IMR-90 (cell line): ENCODE measurements at regions not wholly inside any gene's neighbourhood (a gene's known extent, or its start where the extent isn't known, plus 50 kb on each side); places are given as distances from the start of the nearest gene placed in this dataset.

Experiments
- ATAC-seq: fragments of 200-7000 bp; cut with Tn5 transposase; 2 replicates; pipeline ENCODE4 v1.9.1; 2020; ENCODE audit warnings: low read depth, mild to moderate bottlenecking, moderate library complexity
- BruUV-seq: library from RNA; stranded (reverse); fragments of 400-500 nt; replicated peaks from 2 replicates; lab custom pipeline; 2021; lab: Mats Ljungman, UMichigan
- CTCF ChIA-PET: fragments of 300-600 bp; formaldehyde crosslinking; extraction: SDS; loops from one replicate; lab custom pipeline; 2021; ENCODE audit warnings: antibody characterized with exemption; lab: Yijun Ruan, JAX
- POLR2A ChIA-PET: fragments of 300-600 bp; sonication (Branson Sonifier 250); formaldehyde crosslinking; loops from one replicate; lab custom pipeline; 2022; ENCODE audit warnings: antibody characterized with exemption; ENCODE audit not compliant: unreplicated experiment; lab: Charles Lee
- DNase-seq: peaks from one replicate; pipeline ENCODE4 v3.0.0; 2013
- H2AFZ ChIP-seq: replicated peaks from 2 replicates; pipeline ENCODE3; 2013; ENCODE audit warnings: low read length, mild to moderate bottlenecking; ENCODE audit not compliant: poor library complexity
- H2AK5ac ChIP-seq: 2 replicates; pipeline ENCODE4 v1.6.1; 2013; ENCODE audit warnings: low read depth, low read length, inconsistent platforms
- H2AK9ac ChIP-seq: replicated peaks from 2 replicates; pipeline ENCODE3; 2013; ENCODE audit warnings: mild to moderate bottlenecking, low read depth, low read length, moderate library complexity; ENCODE audit not compliant: poor library complexity
- H2BK120ac ChIP-seq: 2 replicates; pipeline ENCODE4 v1.6.1; 2013; ENCODE audit warnings: low read depth, low read length, inconsistent platforms
- H2BK15ac ChIP-seq: 3 replicates; pipeline ENCODE4 v1.6.1; 2013; ENCODE audit warnings: low read depth, low read length, inconsistent platforms
- H2BK20ac ChIP-seq: 2 replicates; pipeline ENCODE4 v1.6.1; 2013; ENCODE audit warnings: low read depth, mild to moderate bottlenecking, inconsistent platforms, low read length, moderate library complexity
- H2BK5ac ChIP-seq: 2 replicates; pipeline ENCODE4 v1.6.1; 2013; ENCODE audit warnings: mild to moderate bottlenecking, low read depth, low read length, inconsistent platforms; ENCODE audit not compliant: poor library complexity, severe bottlenecking
- H3K14ac ChIP-seq: replicated peaks from 2 replicates; pipeline ENCODE4 v1.6.1; 2013; ENCODE audit warnings: low read depth, low read length, inconsistent platforms
- H3K18ac ChIP-seq: 2 replicates; pipeline ENCODE4 v1.6.1; 2013; ENCODE audit warnings: low read depth, low read length, control low read depth
- H3K23ac ChIP-seq: 2 replicates; pipeline ENCODE4 v1.6.1; 2013; ENCODE audit warnings: low read depth, low read length, inconsistent platforms
- H3K27ac ChIP-seq: 2 replicates; pipeline ENCODE4 v1.5.1; 2013; ENCODE audit warnings: mild to moderate bottlenecking, control low read depth, low read length; ENCODE audit not compliant: insufficient read depth
- H3K27me3 ChIP-seq: 2 replicates; pipeline ENCODE4 v1.6.1; 2013; ENCODE audit warnings: low read length; ENCODE audit not compliant: control insufficient read depth, insufficient read depth
- H3K36me3 ChIP-seq: 2 replicates; pipeline ENCODE4 v1.6.1; 2013; ENCODE audit warnings: low read length, mixed read lengths; ENCODE audit not compliant: control insufficient read depth, insufficient read depth
- H3K4ac ChIP-seq: 2 replicates; pipeline ENCODE4 v1.6.1; 2013; ENCODE audit warnings: low read depth, low read length, inconsistent platforms
- H3K4me1 ChIP-seq: 2 replicates; pipeline ENCODE4 v1.6.1; 2013; ENCODE audit warnings: low read length, mixed read lengths; ENCODE audit not compliant: control insufficient read depth, insufficient read depth
- H3K4me2 ChIP-seq: 2 replicates; pipeline ENCODE4 v1.6.1; 2013; ENCODE audit warnings: low read depth, mild to moderate bottlenecking, control low read depth, low read length, moderate library complexity
- H3K4me3 ChIP-seq: 2 replicates; pipeline ENCODE4 v1.5.1; 2013; ENCODE audit warnings: low read depth, mild to moderate bottlenecking, control low read depth, low read length, moderate library complexity; ENCODE audit not compliant: insufficient read depth
- H3K56ac ChIP-seq: 2 replicates; pipeline ENCODE4 v1.6.1; 2013; ENCODE audit warnings: low read length, inconsistent platforms; ENCODE audit not compliant: insufficient read depth; ENCODE audit errors: extremely low read depth
- H3K79me1 ChIP-seq, 2 experiments: 2 replicates each; pipeline ENCODE4 v1.6.1; 2013; ENCODE audit warnings: low read length in 2 of 2, inconsistent platforms in 1 of 2, low read depth in 1 of 2
- H3K9ac ChIP-seq: 2 replicates; pipeline ENCODE4 v1.6.1; 2013; ENCODE audit warnings: low read depth, low read length, control low read depth
- H3K9me1 ChIP-seq: 2 replicates; pipeline ENCODE4 v1.6.1; 2013; ENCODE audit warnings: low read length, inconsistent platforms; ENCODE audit not compliant: insufficient read depth
- H3K9me3 ChIP-seq: 2 replicates; pipeline ENCODE4 v1.6.1; 2013; ENCODE audit warnings: low read length; ENCODE audit not compliant: control insufficient read depth, insufficient read depth
- H4K20me1 ChIP-seq: 2 replicates; pipeline ENCODE4 v1.6.1; 2013; ENCODE audit warnings: low read length, inconsistent platforms; ENCODE audit not compliant: insufficient read depth
- H4K5ac ChIP-seq: 2 replicates; pipeline ENCODE4 v1.6.1; 2013; ENCODE audit warnings: mild to moderate bottlenecking, low read depth, low read length, control low read depth
- H4K8ac ChIP-seq, 2 experiments: 2 replicates each; pipeline ENCODE4 v1.6.1; 2013; ENCODE audit warnings: low read depth in 2 of 2, low read length in 2 of 2, control low read depth in 1 of 2, inconsistent platforms in 1 of 2
- H4K91ac ChIP-seq: 2 replicates; pipeline ENCODE4 v1.6.1; 2013; ENCODE audit warnings: low read depth, low read length, inconsistent platforms; ENCODE audit not compliant: insufficient read depth
- BHLHE40 ChIP-seq: fragments of 150-350 bp; IDR thresholded peaks from 2 replicates; pipeline ENCODE4 v1.6.1; 2016; ENCODE audit warnings: mild to moderate bottlenecking, low read depth, low read length
- CHD1 ChIP-seq: IDR thresholded peaks from 2 replicates; pipeline ENCODE4 v1.6.1; 2012; ENCODE audit warnings: low read depth, low read length, improper control_type of control experiment
- ELK1 ChIP-seq: fragments of 150-350 bp; IDR thresholded peaks from 2 replicates; pipeline ENCODE4 v1.6.1; 2016; ENCODE audit warnings: low read depth, mild to moderate bottlenecking, low read length, moderate library complexity, borderline replicate concordance
- MAZ ChIP-seq: IDR thresholded peaks from 2 replicates; pipeline ENCODE4 v1.6.1; 2012; ENCODE audit warnings: low read depth, mild to moderate bottlenecking, low read length, improper control_type of control experiment, moderate library complexity, borderline replicate concordance
- NFE2L2 ChIP-seq: fragments of 150-350 bp; IDR thresholded peaks from 2 replicates; pipeline ENCODE4 v1.6.1; 2016; ENCODE audit warnings: low read depth, mild to moderate bottlenecking, low read length
- POLR2A ChIP-seq: IDR thresholded peaks from 2 replicates; pipeline ENCODE4 v1.6.1; 2012; ENCODE audit warnings: mild to moderate bottlenecking, low read depth, low read length
- RAD21 ChIP-seq: IDR thresholded peaks from 2 replicates; pipeline ENCODE4 v1.6.1; 2012; ENCODE audit warnings: low read length, improper control_type of control experiment
- RCOR1 ChIP-seq: IDR thresholded peaks from 2 replicates; pipeline ENCODE4 v1.6.1; 2012; ENCODE audit warnings: mild to moderate bottlenecking, low read length, improper control_type of control experiment; ENCODE audit not compliant: insufficient replicate concordance
- RFX5 ChIP-seq: IDR thresholded peaks from 2 replicates; pipeline ENCODE4 v1.8.0; 2012; ENCODE audit warnings: low read depth, mild to moderate bottlenecking, low read length, moderate library complexity
- SMC3 ChIP-seq: fragments of 150-350 bp; IDR thresholded peaks from 2 replicates; pipeline ENCODE4 v1.6.1; 2016; ENCODE audit warnings: low read depth, mild to moderate bottlenecking, antibody characterized with exemption, low read length, moderate library complexity
- WGBS, 2 experiments: methylation state at CpG; one replicate each; pipeline versions ENCODE4 v1.1.5 to v1.1.7; 2013; ENCODE audit warnings: missing lambda C conversion rate in 2 of 2; ENCODE audit not compliant: insufficient read length in 1 of 2; ENCODE audit errors: extremely low coverage in 2 of 2; 5-methylcytosine and 5-hydroxymethylcytosine counted together
- dilution Hi-C: fragments of 300-500 bp; cut with HindIII; formaldehyde crosslinking; loops from one replicate; pipeline ENCODE4 v1.14.3; 2018; ENCODE audit warnings: low sequenced_read_pairs; ENCODE audit not compliant: unreplicated experiment
- in situ Hi-C: fragments of 300-500 bp; cut with MboI; formaldehyde crosslinking; loops from 3 replicates; pipeline ENCODE4 v1.14.3; 2019; ENCODE audit warnings: low sequenced_read_pairs, inconsistent platforms, mixed read lengths
- intact Hi-C: fragments of 100-400 bp; cut with micrococcal nuclease; formaldehyde crosslinking; loops from 2 replicates; pipeline ENCODE4 v1.10.0; 2022
- TF ChIP-seq, protein P1 (sequence below): fragments of 150-350 bp; IDR thresholded peaks from 2 replicates; pipeline ENCODE4 v1.6.1; 2017; ENCODE audit warnings: mild to moderate bottlenecking, antibody characterized with exemption, low read length, low read depth

GRCh38 chr4:86472377-86473019 lies 112.6 kb upstream of the MAPK10 start:
- H3K9me1 ChIP-seq: no peaks in the 10 kb centered on the region

More at GRCh38 chr4:86472377-86473019, 112.6 kb upstream of the MAPK10 start:
- Histone ChIP-seq H2AFZ (no peak overlapping the region), H3K18ac (no peak overlapping the region), H3K4me1 (no peaks in the 10 kb centered on the region), H3K9ac (no peak overlapping the region), H4K91ac (no peak overlapping the region), H4K8ac (no peak overlapping the region), H3K14ac (no peak overlapping the region), H3K56ac (no peak overlapping the region), H4K5ac (no peak overlapping the region), H4K20me1 (no peaks in the 10 kb centered on the region), H3K79me1 (no peaks in the 10 kb centered on the region), H2BK5ac (no peak overlapping the region), H3K27me3 (no peaks in the 10 kb centered on the region), H2BK120ac (no peak overlapping the region), H3K27ac (no peak overlapping the region), H2BK15ac (no peak overlapping the region), H3K4ac (no peak overlapping the region), H3K23ac (no peak overlapping the region), H2AK9ac (no peak overlapping the region), H2BK20ac (no peak overlapping the region), H3K4me3 (no peak overlapping the region), H3K4me2 (no peak overlapping the region), H2AK5ac (no peak overlapping the region), H3K36me3 (no peaks in the 10 kb centered on the region), H3K9me3 (no peaks in the 10 kb centered on the region)
- ATAC-seq (no peak), DNase-seq (no peak)
- no CpG with 5 or more reads among the region's 1 CpG for WGBS, 2 experiments
- intact Hi-C loops: no loop called here
- in situ Hi-C loops: no loop called here
- dilution Hi-C loops: no loop called here
- TF ChIP-seq SMC3: no peak
- TF ChIP-seq BHLHE40: no peak
- TF ChIP-seq RAD21: no peak
- TF ChIP-seq, protein P1, sequence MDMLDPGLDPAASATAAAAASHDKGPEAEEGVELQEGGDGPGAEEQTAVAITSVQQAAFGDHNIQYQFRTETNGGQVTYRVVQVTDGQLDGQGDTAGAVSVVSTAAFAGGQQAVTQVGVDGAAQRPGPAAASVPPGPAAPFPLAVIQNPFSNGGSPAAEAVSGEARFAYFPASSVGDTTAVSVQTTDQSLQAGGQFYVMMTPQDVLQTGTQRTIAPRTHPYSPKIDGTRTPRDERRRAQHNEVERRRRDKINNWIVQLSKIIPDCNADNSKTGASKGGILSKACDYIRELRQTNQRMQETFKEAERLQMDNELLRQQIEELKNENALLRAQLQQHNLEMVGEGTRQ: no peak
- no peak for TF ChIP-seq ELK1
- no peak for TF ChIP-seq CHD1
- TF ChIP-seq POLR2A: no peak
- TF ChIP-seq RFX5: no peak
- no peak for TF ChIP-seq MAZ
- TF ChIP-seq NFE2L2: no peak
- no peak for TF ChIP-seq RCOR1
- CTCF ChIA-PET: no interaction called here
- no TSS peak for BruUV-seq
- POLR2A ChIA-PET: no interaction called here
